ENCODE measurements at regions not wholly inside any gene's neighbourhood (a gene's known extent, or its start where the extent isn't known, plus 50 kb on each side); places are given as distances from the start of the nearest gene placed in this dataset.

- TF ChIP-seq CTCF (IDR thresholded peaks at IDR 0.05) (no peak), EP300 (IDR thresholded peaks at IDR 0.05; ENCODE audit: low read depth) (no peak), POLR2A (IDR thresholded peaks at IDR 0.05) (no peak), POLR2AphosphoS5 (IDR thresholded peaks at IDR 0.05) (no peak)
Observed at GRCh38 chr2:155368934-155369333, 670.4 kb downstream of the KCNJ3 start.
